ENCODE measurements at regions not wholly inside any gene's neighbourhood (a gene's known extent, or its start where the extent isn't known, plus 50 kb on each side); places are given as distances from the start of the nearest gene placed in this dataset.
A peak's percentile ranks its signal among the peaks of the same experiment; 100 is the strongest.
"Not testable (repeated sequence)": the region's sequence is repeated elsewhere in the genome, so short reads cannot be mapped to it uniquely, and the experiment has no call there.

GRCh38 chr22:47309476-47309875, 547.0 kb downstream of the TBC1D22A start:
- Histone ChIP-seq H3K27ac (ENCODE audit: low read depth, low read length) (no peak overlapping the region), H3K4me3 (ENCODE audit: low read length) (no peak overlapping the region), H3K9ac (ENCODE audit: low read length) (no peak overlapping the region), H3K4me1 (ENCODE audit: control insufficient read depth, insufficient read depth, low read length) (no peaks in the 10 kb centered on the region), H3K27me3 (ENCODE audit: control insufficient read depth, insufficient read depth, low read length) (no peaks in the 10 kb centered on the region), H3K36me3 (ENCODE audit: control insufficient read depth, insufficient read depth, low read length) (no peaks in the 10 kb centered on the region)

DNA sequence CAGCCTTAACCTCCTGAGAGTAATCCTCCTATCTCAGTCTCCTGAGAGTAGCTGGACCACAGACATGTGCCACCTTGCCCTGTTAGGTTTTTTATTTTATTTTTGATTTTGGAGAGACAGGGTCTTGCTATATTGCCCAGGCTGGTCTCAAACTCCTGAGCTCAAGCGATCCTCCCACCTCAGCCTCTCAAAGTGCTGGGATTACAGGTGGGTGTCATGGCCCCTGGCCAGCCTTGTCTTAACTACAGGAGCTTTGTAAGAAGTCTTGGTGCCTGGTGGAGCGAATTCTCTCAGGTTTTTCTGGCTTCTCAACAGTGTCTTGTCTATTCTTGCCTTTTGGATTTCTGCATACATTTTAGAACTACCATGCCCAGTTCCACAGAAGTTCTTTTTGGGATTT, 546.4 kb downstream of the TBC1D22A start:
- Histone ChIP-seq H3K27ac (ENCODE audit: low read depth, low read length) (no peak overlapping the region), H3K4me1 (ENCODE audit: control insufficient read depth, insufficient read depth, low read length) (no peaks in the 10 kb centered on the region), H3K9ac (ENCODE audit: low read length) (no peak overlapping the region), H3K36me3 (ENCODE audit: control insufficient read depth, insufficient read depth, low read length) (no peaks in the 10 kb centered on the region), H3K27me3 (ENCODE audit: control insufficient read depth, insufficient read depth, low read length) (no peaks in the 10 kb centered on the region), H3K4me3 (ENCODE audit: low read length) (no peak overlapping the region)

GRCh38 chr22:47307822-47308221, 545.4 kb downstream of the TBC1D22A start:
- Histone ChIP-seq H3K27ac (ENCODE audit: low read depth, low read length) (no peak overlapping the region), H3K4me1 (ENCODE audit: control insufficient read depth, insufficient read depth, low read length) (no peaks in the 10 kb centered on the region), H3K9ac (ENCODE audit: low read length) (peak overlapping the region; percentile 14), H3K4me3 (ENCODE audit: low read length) (no peak overlapping the region), H3K27me3 (ENCODE audit: control insufficient read depth, insufficient read depth, low read length) (no peaks in the 10 kb centered on the region), H3K36me3 (ENCODE audit: control insufficient read depth, insufficient read depth, low read length) (no peaks in the 10 kb centered on the region)

DNA sequence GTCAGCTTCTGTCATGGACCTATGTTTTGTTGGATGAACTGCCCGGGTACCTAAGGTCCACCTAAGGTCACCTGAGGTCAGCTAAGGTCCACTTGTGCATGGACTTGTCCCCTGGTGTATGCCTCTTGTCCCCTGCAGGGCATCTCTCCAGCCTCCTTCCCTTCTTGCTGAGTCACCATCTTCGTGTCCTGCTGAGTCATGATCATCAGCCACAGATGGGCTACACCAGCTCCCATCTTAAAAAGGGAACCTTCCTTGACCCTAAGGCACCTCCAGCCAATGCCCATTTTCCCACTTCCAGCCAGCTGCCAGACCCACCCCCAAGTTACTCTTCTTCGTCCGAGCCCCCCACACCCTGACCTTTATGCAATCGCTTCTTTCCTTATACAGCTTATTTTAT, 544.9 kb downstream of the TBC1D22A start:
- Histone ChIP-seq H3K4me1 (ENCODE audit: control insufficient read depth, insufficient read depth, low read length) (no peaks in the 10 kb centered on the region), H3K4me3 (ENCODE audit: low read length) (no peak overlapping the region), H3K9ac (ENCODE audit: low read length) (no peak overlapping the region), H3K27ac (ENCODE audit: low read depth, low read length) (no peak overlapping the region), H3K27me3 (ENCODE audit: control insufficient read depth, insufficient read depth, low read length) (no peaks in the 10 kb centered on the region), H3K36me3 (ENCODE audit: control insufficient read depth, insufficient read depth, low read length) (no peaks in the 10 kb centered on the region)

DNA sequence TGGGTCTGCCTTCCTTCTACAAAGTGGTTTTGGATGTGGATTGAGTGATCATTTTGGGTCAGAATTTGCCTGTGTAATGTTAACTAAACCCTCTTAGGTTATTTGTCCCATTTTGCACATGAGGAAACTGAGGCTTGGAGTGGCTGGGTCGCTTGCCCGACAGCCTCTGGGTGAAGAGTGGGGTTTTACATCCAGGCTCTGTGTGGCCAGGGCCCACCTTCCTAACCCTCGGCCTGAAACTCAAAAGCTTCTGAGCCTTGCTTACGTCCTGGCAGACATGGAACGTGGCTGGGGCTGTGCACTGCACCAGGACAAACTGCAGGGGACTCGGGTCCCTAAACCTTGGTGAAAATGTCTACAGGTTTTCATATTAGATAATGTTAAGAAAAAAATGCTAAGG, 542.4 kb downstream of the TBC1D22A start:
- Histone ChIP-seq H3K4me1 (ENCODE audit: control insufficient read depth, insufficient read depth, low read length) (no peaks in the 10 kb centered on the region), H3K27me3 (ENCODE audit: control insufficient read depth, insufficient read depth, low read length) (no peaks in the 10 kb centered on the region), H3K9ac (ENCODE audit: low read length) (no peak overlapping the region), H3K36me3 (ENCODE audit: control insufficient read depth, insufficient read depth, low read length) (no peaks in the 10 kb centered on the region), H3K27ac (ENCODE audit: low read depth, low read length) (no peak overlapping the region), H3K4me3 (ENCODE audit: low read length) (no peak overlapping the region)

DNA sequence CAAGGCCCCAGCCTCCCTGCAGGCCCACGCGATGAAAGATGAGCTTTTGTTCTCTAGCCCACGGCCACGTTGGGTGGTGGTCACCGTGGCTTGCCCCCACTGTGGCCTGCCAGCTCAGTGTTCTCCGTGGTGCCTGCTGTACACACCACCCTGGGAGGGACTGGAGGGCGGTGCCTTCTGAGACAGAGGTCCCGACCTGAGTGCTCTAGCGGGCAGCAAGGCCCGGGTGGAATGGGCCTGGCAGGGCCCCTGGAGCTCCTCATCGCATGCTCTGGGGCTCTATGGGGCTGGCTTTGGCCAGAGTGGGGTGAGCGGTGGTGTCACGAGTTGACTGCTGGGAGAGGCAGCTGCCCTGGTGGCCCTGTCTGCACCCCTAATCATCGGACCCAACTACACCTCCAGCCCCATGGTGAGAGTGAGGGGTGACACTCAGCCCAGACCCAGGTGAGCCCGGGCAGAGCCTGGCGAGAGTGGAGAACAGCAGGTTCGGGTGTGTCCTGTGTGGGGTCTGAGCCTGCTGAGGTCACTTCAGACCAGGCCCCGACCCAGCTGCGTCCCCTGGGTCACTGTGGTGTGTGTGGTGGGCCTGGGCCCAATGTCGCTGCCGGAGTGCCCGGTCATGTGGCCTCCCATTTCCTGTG, 541.9 kb downstream of the TBC1D22A start:
- H3K36me3 ChIP-seq (ENCODE audit: control insufficient read depth, insufficient read depth, low read length) = no peaks in the 10 kb centered on the region
- H3K4me1 ChIP-seq (ENCODE audit: control insufficient read depth, insufficient read depth, low read length) = no peaks in the 10 kb centered on the region
- H3K9ac ChIP-seq (ENCODE audit: low read length) = no peak overlapping the region
- no peak overlapping the region for H3K4me3 ChIP-seq (ENCODE audit: low read length)
- H3K27ac ChIP-seq (ENCODE audit: low read depth, low read length) = no peak overlapping the region
- no peaks in the 10 kb centered on the region for H3K27me3 ChIP-seq (ENCODE audit: control insufficient read depth, insufficient read depth, low read length)

DNA sequence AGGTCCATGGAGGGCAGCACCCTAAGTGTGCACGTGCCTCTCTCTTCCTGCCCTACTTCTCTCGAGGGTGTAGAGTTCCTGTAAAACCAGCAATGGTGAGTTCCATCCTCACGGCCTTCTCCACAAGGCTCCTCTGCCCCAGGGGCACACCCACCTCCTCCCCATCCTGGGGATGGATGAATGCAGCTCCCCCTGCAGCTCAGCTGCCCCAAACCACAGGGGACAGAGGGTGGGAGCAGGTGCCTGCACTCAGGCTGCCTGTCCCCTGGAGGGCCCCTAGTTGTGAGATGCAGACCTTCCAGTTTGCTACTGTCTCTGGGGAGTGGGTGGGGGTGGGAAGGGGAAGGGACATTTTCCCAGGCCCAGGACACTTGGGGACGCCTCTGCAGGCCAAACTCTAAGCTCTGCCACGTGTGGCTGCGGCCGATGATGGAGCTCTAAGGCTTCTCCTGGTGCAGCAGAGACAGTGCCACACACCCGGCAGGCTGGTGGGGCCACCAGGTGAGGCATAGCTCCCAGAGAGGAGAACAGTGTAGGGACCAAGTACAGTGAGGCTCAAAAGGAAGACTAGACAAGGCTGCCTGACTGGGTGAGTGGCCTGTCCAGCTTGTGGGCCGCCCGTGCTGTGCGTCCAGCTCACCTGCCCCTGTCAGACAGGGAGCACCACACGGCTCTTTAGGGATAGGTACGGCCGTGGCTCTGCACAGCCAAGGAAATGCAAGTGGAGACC, 540.9 kb downstream of the TBC1D22A start:
- H3K4me1 ChIP-seq (ENCODE audit: control insufficient read depth, insufficient read depth, low read length) = no peaks in the 10 kb centered on the region
- no peak overlapping the region for H3K27ac ChIP-seq (ENCODE audit: low read depth, low read length)
- H3K9ac ChIP-seq (ENCODE audit: low read length) = no peak overlapping the region
- H3K27me3 ChIP-seq (ENCODE audit: control insufficient read depth, insufficient read depth, low read length) = no peaks in the 10 kb centered on the region
- no peaks in the 10 kb centered on the region for H3K36me3 ChIP-seq (ENCODE audit: control insufficient read depth, insufficient read depth, low read length)
- no peak overlapping the region for H3K4me3 ChIP-seq (ENCODE audit: low read length)

DNA sequence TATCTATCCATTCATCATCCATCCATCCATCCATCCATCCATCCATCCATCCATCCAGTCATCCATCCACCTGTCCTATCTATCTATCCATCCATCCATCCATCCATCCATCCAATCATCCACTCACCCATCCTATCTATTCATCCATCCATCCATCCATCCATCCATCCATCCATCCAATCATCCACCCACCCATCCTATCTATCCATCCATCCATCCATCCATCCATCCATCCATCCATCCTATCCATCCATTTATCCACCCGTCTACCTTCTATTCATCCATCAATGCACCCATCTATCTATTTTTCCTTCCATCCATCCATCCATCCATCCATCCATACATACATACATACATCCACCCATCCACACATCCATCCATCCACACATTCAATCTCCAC, 540.1 kb downstream of the TBC1D22A start:
- not testable (repeated sequence) for H3K27me3 ChIP-seq (ENCODE audit: control insufficient read depth, insufficient read depth, low read length); H3K4me3 ChIP-seq (ENCODE audit: low read length); H3K27ac ChIP-seq (ENCODE audit: low read depth, low read length); H3K36me3 ChIP-seq (ENCODE audit: control insufficient read depth, insufficient read depth, low read length); H3K9ac ChIP-seq (ENCODE audit: low read length); H3K4me1 ChIP-seq (ENCODE audit: control insufficient read depth, insufficient read depth, low read length)

DNA sequence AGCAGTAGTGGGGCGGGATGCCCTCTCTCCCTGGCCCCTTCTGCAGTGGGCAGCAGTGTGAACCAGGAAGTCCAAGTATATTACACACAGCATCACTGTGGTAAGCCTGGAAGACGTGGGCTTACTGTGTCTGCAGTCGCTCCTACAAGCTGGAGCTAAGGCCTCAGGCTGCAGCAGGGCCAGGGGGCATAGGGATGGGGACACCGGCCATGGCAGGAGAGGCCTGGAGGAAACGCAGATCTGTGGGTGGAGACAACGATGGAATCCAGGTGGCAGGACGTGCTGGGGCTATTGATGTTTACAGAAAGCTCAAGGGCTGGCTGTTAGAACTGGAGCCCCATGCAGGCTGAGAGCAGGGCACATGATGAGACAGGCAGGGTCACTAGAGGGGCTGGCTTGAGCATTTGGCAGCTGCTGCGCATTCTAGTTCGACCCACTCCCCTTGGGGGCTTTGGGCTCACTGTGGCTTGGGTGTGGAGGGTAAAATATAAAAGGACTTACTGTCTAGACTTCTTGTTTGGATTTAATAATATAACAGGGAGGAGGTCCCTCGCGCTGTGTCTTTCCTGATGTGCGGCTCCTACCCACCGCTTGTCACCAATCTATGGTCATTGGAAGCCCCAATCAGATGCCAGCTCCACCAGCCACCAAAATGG, 539.5 kb downstream of the TBC1D22A start:
- no peak overlapping the region for H3K27ac ChIP-seq (ENCODE audit: low read depth, low read length)
- H3K27me3 ChIP-seq (ENCODE audit: control insufficient read depth, insufficient read depth, low read length) = no peaks in the 10 kb centered on the region
- H3K9ac ChIP-seq (ENCODE audit: low read length) = no peak overlapping the region
- H3K4me3 ChIP-seq (ENCODE audit: low read length) = no peak overlapping the region
- no peaks in the 10 kb centered on the region for H3K4me1 ChIP-seq (ENCODE audit: control insufficient read depth, insufficient read depth, low read length)
- H3K36me3 ChIP-seq (ENCODE audit: control insufficient read depth, insufficient read depth, low read length) = no peaks in the 10 kb centered on the region

GRCh38 chr22:47300698-47301405, 538.4 kb downstream of the TBC1D22A start:
- Histone ChIP-seq H3K4me3 (ENCODE audit: low read length) (no peak overlapping the region), H3K27ac (ENCODE audit: low read depth, low read length) (no peak overlapping the region), H3K36me3 (ENCODE audit: control insufficient read depth, insufficient read depth, low read length) (no peaks in the 10 kb centered on the region), H3K9ac (ENCODE audit: low read length) (no peak overlapping the region), H3K4me1 (ENCODE audit: control insufficient read depth, insufficient read depth, low read length) (no peaks in the 10 kb centered on the region), H3K27me3 (ENCODE audit: control insufficient read depth, insufficient read depth, low read length) (no peaks in the 10 kb centered on the region)

- H3K4me3 ChIP-seq (ENCODE audit: low read length) = no peak overlapping the region
- no peak overlapping the region for H3K27ac ChIP-seq (ENCODE audit: low read depth, low read length)
- no peaks in the 10 kb centered on the region for H3K36me3 ChIP-seq (ENCODE audit: control insufficient read depth, insufficient read depth, low read length)
- H3K27me3 ChIP-seq (ENCODE audit: control insufficient read depth, insufficient read depth, low read length) = no peaks in the 10 kb centered on the region
- H3K9ac ChIP-seq (ENCODE audit: low read length) = no peak overlapping the region
- H3K4me1 ChIP-seq (ENCODE audit: control insufficient read depth, insufficient read depth, low read length) = no peaks in the 10 kb centered on the region
Measured at GRCh38 chr22:47299863-47300697, 537.6 kb downstream of the TBC1D22A start.
